Lower lobe of right lung (tissue), 2 donors: ENCODE measurements at regions not wholly inside any gene's neighbourhood (a gene's known extent, or its start where the extent isn't known, plus 50 kb on each side); places are given as distances from the start of the nearest gene placed in this dataset.

ENCODE experiments used
- ATAC-seq, 2 donors: fragments of 200-7000 bp; cut with Tn5 transposase; one replicate each; pipeline ENCODE4 v1.9.1; 2020 to 2022; ENCODE audit warnings: mild to moderate bottlenecking in 2 of 2, moderate library complexity in 2 of 2
- DNase-seq: peaks from one replicate; pipeline ENCODE4 v3.0.0-alpha.2; 2020
- H3K27ac ChIP-seq: fragments of 200-600 bp; one replicate; pipeline ENCODE4 v1.8.0; 2022
- H3K27me3 ChIP-seq: fragments of 200-600 bp; one replicate; pipeline ENCODE4 v1.8.0; 2022; ENCODE audit warnings: low read depth
- H3K36me3 ChIP-seq: fragments of 200-600 bp; one replicate; pipeline ENCODE4 v1.8.0; 2022; ENCODE audit warnings: mild to moderate bottlenecking
- H3K4me1 ChIP-seq: fragments of 200-600 bp; one replicate; pipeline ENCODE4 v1.8.0; 2022
- H3K4me3 ChIP-seq: fragments of 200-600 bp; one replicate; pipeline ENCODE4 v1.8.0; 2022; ENCODE audit warnings: mild to moderate bottlenecking
- H3K9me3 ChIP-seq: fragments of 200-600 bp; one replicate; pipeline ENCODE4 v1.8.0; 2022
- intact Hi-C: fragments of 100-400 bp; cut with DNase I; formaldehyde crosslinking; loops from one replicate; pipeline ENCODE4 v1.11.0; 2022
- TF ChIP-seq, protein P1 (sequence below): fragments of 200-600 bp; IDR thresholded peaks from one replicate; pipeline ENCODE4 v1.8.0; 2022; ENCODE audit warnings: antibody characterized with exemption, mild to moderate bottlenecking
- donor health status: DM: no; HTN: yes; CAD: no; lungs with severe emphysema.

DNA sequence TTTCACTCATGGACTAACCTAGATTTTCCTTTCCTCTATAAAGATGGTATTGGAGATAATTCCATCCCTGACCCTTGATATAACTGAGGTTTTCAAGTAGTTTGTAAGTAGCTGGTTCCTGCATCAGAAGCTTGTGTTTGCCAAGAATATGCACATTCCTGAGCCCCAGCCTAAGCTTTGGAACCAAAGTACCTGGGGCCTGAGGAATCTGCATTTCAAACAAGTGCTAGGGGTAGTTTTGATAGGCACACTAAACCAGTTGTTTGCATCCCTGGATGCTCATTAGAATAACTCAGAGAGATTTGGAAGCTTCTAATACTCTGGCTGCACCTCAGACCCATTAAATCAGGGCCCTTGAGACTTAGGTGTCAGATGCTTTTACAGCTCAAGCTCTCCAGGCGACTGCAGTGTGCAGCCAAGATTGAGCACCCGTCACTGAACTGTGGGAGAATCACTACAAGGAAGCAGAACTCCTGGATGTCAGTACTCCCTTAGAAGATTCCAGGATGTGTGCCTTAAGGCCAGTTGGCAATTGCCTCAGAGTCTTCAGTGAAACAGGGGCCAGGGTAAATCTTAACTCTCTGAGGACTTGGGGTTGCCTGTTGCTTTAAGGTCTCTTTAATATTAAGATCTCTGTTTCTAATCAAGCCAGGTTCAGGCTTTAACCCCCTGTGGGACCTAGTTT is 565.0 kb downstream of the REEP3 start:
- H3K4me3 ChIP-seq, result no peak overlapping the region
- intact Hi-C loops, result no loop called here
- TF ChIP-seq, protein P1, sequence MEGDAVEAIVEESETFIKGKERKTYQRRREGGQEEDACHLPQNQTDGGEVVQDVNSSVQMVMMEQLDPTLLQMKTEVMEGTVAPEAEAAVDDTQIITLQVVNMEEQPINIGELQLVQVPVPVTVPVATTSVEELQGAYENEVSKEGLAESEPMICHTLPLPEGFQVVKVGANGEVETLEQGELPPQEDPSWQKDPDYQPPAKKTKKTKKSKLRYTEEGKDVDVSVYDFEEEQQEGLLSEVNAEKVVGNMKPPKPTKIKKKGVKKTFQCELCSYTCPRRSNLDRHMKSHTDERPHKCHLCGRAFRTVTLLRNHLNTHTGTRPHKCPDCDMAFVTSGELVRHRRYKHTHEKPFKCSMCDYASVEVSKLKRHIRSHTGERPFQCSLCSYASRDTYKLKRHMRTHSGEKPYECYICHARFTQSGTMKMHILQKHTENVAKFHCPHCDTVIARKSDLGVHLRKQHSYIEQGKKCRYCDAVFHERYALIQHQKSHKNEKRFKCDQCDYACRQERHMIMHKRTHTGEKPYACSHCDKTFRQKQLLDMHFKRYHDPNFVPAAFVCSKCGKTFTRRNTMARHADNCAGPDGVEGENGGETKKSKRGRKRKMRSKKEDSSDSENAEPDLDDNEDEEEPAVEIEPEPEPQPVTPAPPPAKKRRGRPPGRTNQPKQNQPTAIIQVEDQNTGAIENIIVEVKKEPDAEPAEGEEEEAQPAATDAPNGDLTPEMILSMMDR, result no peak
- no peak overlapping the region for H3K27ac ChIP-seq
- H3K36me3 ChIP-seq, result no peaks in the 10 kb centered on the region
- DNase-seq, result no peak
- no peaks in the 10 kb centered on the region for H3K4me1 ChIP-seq
- H3K9me3 ChIP-seq, result no peaks in the 10 kb centered on the region
- no peaks in the 10 kb centered on the region for H3K27me3 ChIP-seq
- no peak for ATAC-seq

DNA sequence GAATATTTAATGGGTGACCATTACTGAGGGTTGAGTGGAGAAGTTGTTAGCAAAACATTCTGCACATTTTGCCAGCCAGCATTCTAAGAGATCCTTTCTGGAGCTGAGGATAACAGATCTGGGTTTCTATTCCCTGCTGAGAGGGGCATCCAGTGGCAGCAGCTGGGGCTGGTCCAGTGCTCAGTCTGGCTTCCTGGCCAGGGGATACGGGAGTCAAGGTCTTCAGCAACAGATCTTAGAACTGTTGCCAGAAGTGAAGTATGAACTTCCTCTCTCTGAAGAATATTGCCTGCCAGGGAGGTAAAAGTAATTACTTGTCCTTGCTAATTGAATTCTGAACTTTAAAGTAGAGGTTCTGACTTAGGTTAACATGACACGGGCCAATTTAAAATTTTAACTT is 568.4 kb downstream of the REEP3 start:
- DNase-seq, result no peak
- no peak for ATAC-seq
- no peak overlapping the region for H3K4me3 ChIP-seq
- no peaks in the 10 kb centered on the region for H3K4me1 ChIP-seq
- TF ChIP-seq, protein P1, result no peak
- H3K27ac ChIP-seq, result no peak overlapping the region
- H3K36me3 ChIP-seq, result no peaks in the 10 kb centered on the region
- no peaks in the 10 kb centered on the region for H3K9me3 ChIP-seq
- no peaks in the 10 kb centered on the region for H3K27me3 ChIP-seq
- intact Hi-C loops, result no loop called here

DNA sequence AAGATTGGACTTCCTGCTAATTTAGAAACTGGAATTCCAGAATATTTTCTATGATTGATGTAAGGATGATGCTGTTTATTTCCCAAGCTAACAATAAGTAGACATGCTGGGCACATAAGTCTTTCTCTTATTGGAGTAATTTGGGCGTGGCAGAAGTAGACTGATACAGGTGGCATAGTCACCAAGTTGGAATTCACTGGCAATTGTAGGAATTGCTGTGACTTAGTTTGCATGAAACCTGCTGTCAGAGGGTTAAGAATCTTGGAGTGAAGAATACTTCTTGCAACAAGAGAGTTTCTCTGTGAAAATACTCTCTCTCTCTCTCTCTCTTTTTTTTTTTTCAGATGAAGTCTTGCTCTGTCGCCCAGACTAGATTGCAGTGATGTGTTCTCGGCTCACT is 569.7 kb downstream of the REEP3 start:
- Histone ChIP-seq H3K27me3 (no peaks in the 10 kb centered on the region), H3K9me3 (no peaks in the 10 kb centered on the region), H3K4me3 (no peak overlapping the region), H3K36me3 (no peaks in the 10 kb centered on the region), H3K4me1 (no peaks in the 10 kb centered on the region), H3K27ac (no peak overlapping the region)
- intact Hi-C loops, result no loop called here
- DNase-seq (no peak), ATAC-seq (no peak)
- TF ChIP-seq, protein P1, result no peak

DNA sequence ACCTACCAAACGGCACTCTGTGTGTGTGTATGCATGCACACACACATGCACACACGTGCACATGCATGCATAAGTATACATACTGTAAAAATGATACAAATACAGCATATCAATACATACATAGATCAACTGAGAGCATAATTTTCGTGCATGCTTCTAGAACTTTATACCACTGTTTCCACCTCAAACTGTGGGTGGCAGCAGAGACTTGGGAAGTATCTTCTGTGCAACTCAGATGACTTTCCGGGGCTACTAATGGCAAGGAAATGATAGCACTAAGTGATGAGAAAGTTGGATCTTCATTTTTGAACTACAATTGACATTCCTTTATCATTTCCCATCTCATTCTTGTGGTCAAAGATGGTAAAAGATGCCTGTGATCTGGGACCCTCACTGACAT is 570.7 kb downstream of the REEP3 start:
- Histone ChIP-seq H3K4me1 (no peaks in the 10 kb centered on the region), H3K36me3 (no peaks in the 10 kb centered on the region), H3K4me3 (no peak overlapping the region), H3K9me3 (no peaks in the 10 kb centered on the region), H3K27me3 (no peaks in the 10 kb centered on the region), H3K27ac (no peak overlapping the region)
- intact Hi-C loops, result no loop called here
- no peak for DNase-seq
- TF ChIP-seq, protein P1, result no peak
- ATAC-seq, result no peak

DNA sequence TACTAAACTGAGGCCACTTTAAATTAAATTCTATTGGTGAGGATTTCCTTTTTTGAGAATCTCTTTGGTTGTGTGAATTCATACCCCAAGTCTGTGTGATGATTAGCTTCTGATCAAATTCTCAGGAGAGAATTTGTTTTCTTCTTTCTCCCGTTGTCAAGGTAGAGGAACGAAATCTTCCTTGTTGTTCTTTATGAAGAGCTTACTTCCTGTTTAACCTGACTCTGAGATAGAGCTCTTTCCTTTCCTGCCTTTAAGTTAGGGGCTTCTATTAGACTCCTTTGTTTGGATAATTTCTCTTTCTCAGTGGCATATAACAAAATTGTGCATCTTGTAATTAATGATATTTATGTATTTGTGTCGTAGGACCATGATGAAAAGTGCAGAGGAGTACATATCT is 572.1 kb downstream of the REEP3 start:
- TF ChIP-seq, protein P1, result no peak
- Histone ChIP-seq H3K36me3 (no peaks in the 10 kb centered on the region), H3K4me3 (no peak overlapping the region), H3K27ac (no peak overlapping the region), H3K4me1 (no peaks in the 10 kb centered on the region), H3K27me3 (no peaks in the 10 kb centered on the region), H3K9me3 (no peaks in the 10 kb centered on the region)
- DNase-seq (no peak), ATAC-seq (no peak)
- intact Hi-C loops, result no loop called here
